ENCODE measurements at regions not wholly inside any gene's neighbourhood (a gene's known extent, or its start where the extent isn't known, plus 50 kb on each side); places are given as distances from the start of the nearest gene placed in this dataset.

DNA sequence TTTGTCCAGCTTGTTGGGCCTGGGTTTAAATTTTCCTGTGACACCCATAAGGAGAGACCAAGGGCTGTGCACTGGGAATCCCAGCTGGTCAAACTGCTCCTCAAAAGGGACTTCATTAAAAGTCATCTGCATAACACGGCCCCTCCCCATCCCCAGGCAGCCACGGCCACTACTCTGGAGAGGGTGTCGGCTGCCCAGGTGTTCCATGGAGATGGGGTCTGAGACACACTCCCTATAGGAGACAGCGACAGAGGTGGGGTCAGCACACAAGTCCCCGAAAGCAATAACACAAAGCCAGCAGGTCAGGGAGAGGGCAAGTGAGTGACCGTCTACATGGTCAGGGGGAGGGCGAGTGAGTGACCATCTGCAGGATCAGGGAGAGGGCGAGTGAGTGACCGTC is 75.6 kb upstream of the BCL11B start:
- no peaks in the 10 kb centered on the region for H3K9me2 ChIP-seq (replicated peaks; ENCODE audit: insufficient read depth, low read length)
- H3K36me3 ChIP-seq (ENCODE audit: insufficient read depth, low read length) = no peaks in the 10 kb centered on the region
- no peaks in the 10 kb centered on the region for H3K4me1 ChIP-seq (ENCODE audit: low read length)
- H3K4me2 ChIP-seq (ENCODE audit: low read depth, low read length, poor library complexity, severe bottlenecking) = no peak overlapping the region
- H3K9me3 ChIP-seq (ENCODE audit: low read length) = no peaks in the 10 kb centered on the region
- H4K20me1 ChIP-seq (ENCODE audit: insufficient read depth, low read depth, low read length) = no peaks in the 10 kb centered on the region
- H3K79me2 ChIP-seq (ENCODE audit: low read length) = no peaks in the 10 kb centered on the region
- no peak for DNase-seq
- H3K27ac ChIP-seq (ENCODE audit: low read length) = no peak overlapping the region
- H3K4me3 ChIP-seq (ENCODE audit: low read length) = no peak overlapping the region
- H2AFZ ChIP-seq (ENCODE audit: low read length) = no peak overlapping the region
- H3K27me3 ChIP-seq (ENCODE audit: low read length) = no peaks in the 10 kb centered on the region
- no peak overlapping the region for H3K9ac ChIP-seq (ENCODE audit: low read length)

DNA sequence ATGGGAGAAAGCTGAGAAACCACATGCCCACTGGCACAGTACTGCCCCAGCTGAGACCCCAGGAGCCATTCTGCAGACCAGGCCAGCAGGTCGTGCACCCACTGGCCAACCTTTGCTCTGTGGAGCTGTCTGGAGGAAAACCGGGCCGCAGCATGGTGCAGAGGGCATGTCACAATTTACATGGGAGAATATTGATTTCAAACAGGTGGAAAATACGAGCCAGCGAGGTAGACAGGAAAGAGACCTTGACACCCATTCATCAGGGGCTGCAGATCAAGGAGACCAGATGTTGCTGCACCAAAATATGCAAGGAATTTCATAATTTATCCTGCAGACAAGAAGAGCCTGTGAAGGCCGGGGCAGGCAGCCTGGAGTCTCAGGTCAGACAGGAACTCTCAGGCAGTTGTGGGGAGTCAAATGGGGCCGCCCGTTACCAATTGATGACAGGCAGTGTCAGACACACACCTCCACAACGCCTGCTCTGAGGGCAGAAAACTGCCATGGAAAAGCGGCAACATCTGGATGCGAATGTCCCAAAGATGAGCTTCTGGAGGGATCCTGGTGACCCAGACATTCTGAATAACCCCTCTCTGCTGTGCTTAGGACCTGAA is 74.6 kb upstream of the BCL11B start:
- H3K79me2 ChIP-seq (ENCODE audit: low read length) = no peaks in the 10 kb centered on the region
- no peaks in the 10 kb centered on the region for H3K27me3 ChIP-seq (ENCODE audit: low read length)
- H3K9me3 ChIP-seq (ENCODE audit: low read length) = no peaks in the 10 kb centered on the region
- H3K4me2 ChIP-seq (ENCODE audit: low read depth, low read length, poor library complexity, severe bottlenecking) = no peak overlapping the region
- no peak overlapping the region for H3K4me3 ChIP-seq (ENCODE audit: low read length)
- H3K27ac ChIP-seq (ENCODE audit: low read length) = no peak overlapping the region
- no peaks in the 10 kb centered on the region for H3K36me3 ChIP-seq (ENCODE audit: insufficient read depth, low read length)
- no peaks in the 10 kb centered on the region for H4K20me1 ChIP-seq (ENCODE audit: insufficient read depth, low read depth, low read length)
- H3K9me2 ChIP-seq (replicated peaks; ENCODE audit: insufficient read depth, low read length) = no peaks in the 10 kb centered on the region
- DNase-seq = no peak
- no peak overlapping the region for H2AFZ ChIP-seq (ENCODE audit: low read length)
- no peak overlapping the region for H3K9ac ChIP-seq (ENCODE audit: low read length)
- H3K4me1 ChIP-seq (ENCODE audit: low read length) = no peaks in the 10 kb centered on the region

DNA sequence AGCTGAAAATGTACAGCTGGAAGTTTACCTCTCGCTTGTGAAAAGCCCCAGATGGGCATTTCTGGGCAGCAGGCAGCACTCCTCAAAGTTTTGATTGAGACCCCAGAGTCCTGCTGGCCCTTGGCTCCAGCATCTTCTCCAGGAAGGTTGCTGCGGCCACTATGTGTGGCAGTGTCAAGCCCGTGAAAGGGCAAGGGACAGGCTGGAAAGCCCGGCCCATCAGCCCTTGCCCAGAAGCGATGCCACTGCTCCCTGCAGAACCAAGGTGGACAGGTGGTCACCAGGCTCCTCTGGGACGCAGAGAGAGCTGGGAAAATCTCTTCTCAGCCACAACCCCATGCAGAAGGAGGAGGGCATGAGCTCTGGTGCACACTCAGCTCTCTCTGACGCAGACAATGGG is 73.5 kb upstream of the BCL11B start:
- no peaks in the 10 kb centered on the region for H3K79me2 ChIP-seq (ENCODE audit: low read length)
- DNase-seq = no peak
- H3K4me3 ChIP-seq (ENCODE audit: low read length) = no peak overlapping the region
- no peaks in the 10 kb centered on the region for H3K4me1 ChIP-seq (ENCODE audit: low read length)
- H3K9me2 ChIP-seq (replicated peaks; ENCODE audit: insufficient read depth, low read length) = no peaks in the 10 kb centered on the region
- no peaks in the 10 kb centered on the region for H3K27me3 ChIP-seq (ENCODE audit: low read length)
- no peaks in the 10 kb centered on the region for H4K20me1 ChIP-seq (ENCODE audit: insufficient read depth, low read depth, low read length)
- H3K9ac ChIP-seq (ENCODE audit: low read length) = no peak overlapping the region
- H3K36me3 ChIP-seq (ENCODE audit: insufficient read depth, low read length) = no peaks in the 10 kb centered on the region
- H3K9me3 ChIP-seq (ENCODE audit: low read length) = no peaks in the 10 kb centered on the region
- no peak overlapping the region for H2AFZ ChIP-seq (ENCODE audit: low read length)
- no peak overlapping the region for H3K27ac ChIP-seq (ENCODE audit: low read length)
- H3K4me2 ChIP-seq (ENCODE audit: low read depth, low read length, poor library complexity, severe bottlenecking) = no peak overlapping the region

DNA sequence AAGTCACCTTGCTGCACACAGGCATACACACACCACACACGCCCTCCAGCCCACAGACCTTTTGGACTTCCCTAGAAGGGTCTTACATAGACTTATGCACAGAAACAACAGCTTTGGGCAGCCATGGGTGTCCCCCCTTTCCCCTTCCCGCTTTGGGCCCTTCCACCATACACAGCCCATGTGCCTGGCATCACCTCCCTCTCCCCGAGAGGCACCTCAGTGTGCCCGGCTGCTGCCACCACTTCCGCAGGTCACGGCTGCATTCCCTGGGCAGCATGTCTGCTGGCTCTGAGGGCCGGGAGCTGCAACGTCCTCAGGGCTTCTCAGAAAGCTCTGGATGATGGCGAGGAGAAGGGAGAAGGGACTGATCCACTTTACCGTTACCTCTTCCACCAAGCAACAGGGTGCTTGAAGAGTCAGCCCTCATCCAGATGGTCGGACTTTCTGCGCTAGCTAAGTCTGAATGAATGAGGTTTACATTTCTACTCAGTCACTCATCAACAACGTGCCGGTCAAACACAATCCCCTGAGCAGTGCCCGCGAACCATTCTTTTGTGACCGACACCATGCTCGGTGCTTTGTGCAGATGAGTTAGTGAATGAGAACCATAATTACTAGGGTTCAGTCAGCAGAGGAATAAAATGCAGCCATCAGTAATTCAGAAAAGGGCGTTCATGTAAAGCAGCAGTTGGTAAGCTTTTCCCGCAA is 72.2 kb upstream of the BCL11B start:
- Histone ChIP-seq H3K9me2 (replicated peaks; ENCODE audit: insufficient read depth, low read length) (no peaks in the 10 kb centered on the region), H4K20me1 (ENCODE audit: insufficient read depth, low read depth, low read length) (no peaks in the 10 kb centered on the region), H3K4me2 (ENCODE audit: low read depth, low read length, poor library complexity, severe bottlenecking) (no peak overlapping the region), H3K4me1 (ENCODE audit: low read length) (no peaks in the 10 kb centered on the region), H3K9me3 (ENCODE audit: low read length) (no peaks in the 10 kb centered on the region), H3K9ac (ENCODE audit: low read length) (no peak overlapping the region), H3K27me3 (ENCODE audit: low read length) (0 out of 2 replicates have a peak, but pooled peaks cover 5% of the 10 kb centered on the region), H3K36me3 (ENCODE audit: insufficient read depth, low read length) (no peaks in the 10 kb centered on the region), H3K79me2 (ENCODE audit: low read length) (no peaks in the 10 kb centered on the region), H3K4me3 (ENCODE audit: low read length) (no peak overlapping the region), H2AFZ (ENCODE audit: low read length) (no peak overlapping the region), H3K27ac (ENCODE audit: low read length) (no peak overlapping the region)
- no peak for DNase-seq

DNA sequence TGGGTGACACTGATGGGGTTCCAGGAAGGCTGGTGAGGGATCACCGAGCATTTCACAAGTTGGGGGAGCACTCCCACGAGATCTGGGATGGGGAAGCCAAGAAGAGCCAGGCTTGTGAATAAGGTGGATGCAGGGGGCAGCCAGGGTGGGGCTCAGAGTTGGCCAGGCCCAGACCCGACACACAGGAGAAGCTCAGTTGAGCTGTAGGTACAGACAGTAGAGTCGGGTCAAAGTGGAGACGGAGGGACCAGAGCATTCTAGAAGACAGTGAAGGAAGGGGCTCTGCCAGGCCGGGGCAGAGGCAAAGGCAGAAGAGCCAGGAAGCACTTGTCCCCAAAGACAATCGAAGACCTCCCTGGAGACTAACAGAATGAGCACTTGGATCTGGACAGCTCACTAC is 70.9 kb upstream of the BCL11B start:
- H3K27ac ChIP-seq (ENCODE audit: low read length) = no peak overlapping the region
- no peaks in the 10 kb centered on the region for H3K4me1 ChIP-seq (ENCODE audit: low read length)
- peaks cover 8% of the 10 kb centered on the region for H3K27me3 ChIP-seq (ENCODE audit: low read length)
- H3K36me3 ChIP-seq (ENCODE audit: insufficient read depth, low read length) = no peaks in the 10 kb centered on the region
- H3K9me3 ChIP-seq (ENCODE audit: low read length) = no peaks in the 10 kb centered on the region
- H3K4me2 ChIP-seq (ENCODE audit: low read depth, low read length, poor library complexity, severe bottlenecking) = no peak overlapping the region
- H2AFZ ChIP-seq (ENCODE audit: low read length) = no peak overlapping the region
- no peak overlapping the region for H3K9ac ChIP-seq (ENCODE audit: low read length)
- no peak for DNase-seq
- no peaks in the 10 kb centered on the region for H4K20me1 ChIP-seq (ENCODE audit: insufficient read depth, low read depth, low read length)
- no peaks in the 10 kb centered on the region for H3K79me2 ChIP-seq (ENCODE audit: low read length)
- H3K4me3 ChIP-seq (ENCODE audit: low read length) = no peak overlapping the region
- no peaks in the 10 kb centered on the region for H3K9me2 ChIP-seq (replicated peaks; ENCODE audit: insufficient read depth, low read length)

DNA sequence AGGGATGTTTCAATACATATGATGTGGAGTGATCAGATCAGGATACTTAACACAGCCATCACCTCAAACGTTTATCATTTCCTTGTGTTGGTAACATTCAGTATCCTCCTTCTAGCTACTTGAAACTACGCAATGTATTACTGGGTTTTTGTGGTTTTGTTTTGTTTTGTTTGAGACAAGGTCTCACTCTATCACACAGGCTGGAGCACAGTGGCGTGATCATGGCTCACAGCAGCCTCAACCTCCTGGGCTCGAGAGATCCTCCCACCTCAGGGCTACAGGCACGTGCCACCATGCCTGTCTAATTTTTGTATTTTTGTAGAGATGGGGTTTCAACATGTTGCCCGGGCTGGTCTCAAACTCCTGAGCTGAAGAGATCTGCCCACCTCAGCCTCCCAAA is 70.2 kb upstream of the BCL11B start:
- no peaks in the 10 kb centered on the region for H3K9me3 ChIP-seq (ENCODE audit: low read length)
- no peaks in the 10 kb centered on the region for H3K4me1 ChIP-seq (ENCODE audit: low read length)
- no peak overlapping the region for H3K9ac ChIP-seq (ENCODE audit: low read length)
- H3K4me3 ChIP-seq (ENCODE audit: low read length) = no peak overlapping the region
- no peak overlapping the region for H3K27ac ChIP-seq (ENCODE audit: low read length)
- no peak overlapping the region for H2AFZ ChIP-seq (ENCODE audit: low read length)
- no peak overlapping the region for H3K4me2 ChIP-seq (ENCODE audit: low read depth, low read length, poor library complexity, severe bottlenecking)
- H3K79me2 ChIP-seq (ENCODE audit: low read length) = no peaks in the 10 kb centered on the region
- peaks cover 8% of the 10 kb centered on the region for H3K27me3 ChIP-seq (ENCODE audit: low read length)
- no peaks in the 10 kb centered on the region for H4K20me1 ChIP-seq (ENCODE audit: insufficient read depth, low read depth, low read length)
- H3K9me2 ChIP-seq (replicated peaks; ENCODE audit: insufficient read depth, low read length) = no peaks in the 10 kb centered on the region
- H3K36me3 ChIP-seq (ENCODE audit: insufficient read depth, low read length) = no peaks in the 10 kb centered on the region
- no peak for DNase-seq

DNA sequence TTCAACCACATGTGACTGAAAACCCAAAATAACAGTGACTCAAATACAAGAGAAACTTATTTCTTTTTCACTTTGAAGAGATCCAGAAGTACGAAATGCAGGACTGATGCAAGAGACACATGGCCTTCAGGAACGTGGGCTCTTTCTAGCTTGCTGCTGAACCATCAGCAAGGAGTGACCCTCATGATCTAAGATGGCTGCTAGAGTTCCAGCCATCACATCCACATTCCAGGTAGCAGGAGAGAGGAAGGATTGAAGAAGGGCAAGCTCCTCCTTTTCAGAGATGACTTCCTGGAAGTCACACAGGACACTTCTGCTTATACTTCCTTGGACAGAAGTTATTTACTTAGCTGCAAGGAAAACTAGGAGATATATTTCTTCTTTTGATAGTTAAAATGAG is 67.6 kb upstream of the BCL11B start:
- Histone ChIP-seq H3K27ac (ENCODE audit: low read length) (no peak overlapping the region), H3K9ac (ENCODE audit: low read length) (no peak overlapping the region)

DNA sequence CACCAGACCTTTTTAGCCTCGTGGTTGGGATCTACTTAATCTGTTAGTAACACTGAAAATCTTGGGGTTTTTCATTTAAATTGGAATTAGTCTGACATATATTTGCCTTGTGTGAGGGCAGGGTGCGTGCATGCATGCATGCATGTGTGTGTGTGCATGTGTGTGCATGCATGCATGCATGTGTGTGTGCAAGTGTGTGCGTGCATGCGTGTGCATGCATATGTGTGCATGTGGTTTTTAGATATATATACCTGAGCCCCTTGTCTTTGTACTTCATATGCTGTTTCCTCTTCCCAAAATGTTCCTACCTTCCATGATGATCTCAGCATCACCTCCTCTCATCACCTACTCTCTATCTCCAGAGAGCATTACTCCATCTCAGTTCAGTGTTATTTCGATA is 66.3 kb upstream of the BCL11B start:
- Histone ChIP-seq H3K36me3 (ENCODE audit: insufficient read depth, low read length) (no peaks in the 10 kb centered on the region), H3K4me3 (ENCODE audit: low read length) (no peak overlapping the region), H3K4me1 (ENCODE audit: low read length) (no peaks in the 10 kb centered on the region), H3K79me2 (ENCODE audit: low read length) (no peaks in the 10 kb centered on the region), H4K20me1 (ENCODE audit: insufficient read depth, low read depth, low read length) (no peaks in the 10 kb centered on the region), H3K27ac (ENCODE audit: low read length) (no peak overlapping the region), H3K9me3 (ENCODE audit: low read length) (no peaks in the 10 kb centered on the region), H3K4me2 (ENCODE audit: low read depth, low read length, poor library complexity, severe bottlenecking) (no peak overlapping the region), H3K9ac (ENCODE audit: low read length) (no peak overlapping the region), H2AFZ (ENCODE audit: low read length) (no peak overlapping the region), H3K27me3 (ENCODE audit: low read length) (peaks cover 8% of the 10 kb centered on the region), H3K9me2 (replicated peaks; ENCODE audit: insufficient read depth, low read length) (no peaks in the 10 kb centered on the region)
- DNase-seq = no peak

More for the DNA sequence above, 67.6 kb upstream of the BCL11B start:
- Histone ChIP-seq H3K79me2 (ENCODE audit: low read length) (no peaks in the 10 kb centered on the region), H4K20me1 (ENCODE audit: insufficient read depth, low read depth, low read length) (no peaks in the 10 kb centered on the region), H3K36me3 (ENCODE audit: insufficient read depth, low read length) (no peaks in the 10 kb centered on the region), H3K27me3 (ENCODE audit: low read length) (peaks cover 8% of the 10 kb centered on the region), H3K4me1 (ENCODE audit: low read length) (no peaks in the 10 kb centered on the region), H2AFZ (ENCODE audit: low read length) (no peak overlapping the region), H3K9me2 (replicated peaks; ENCODE audit: insufficient read depth, low read length) (no peaks in the 10 kb centered on the region), H3K4me3 (ENCODE audit: low read length) (no peak overlapping the region), H3K4me2 (ENCODE audit: low read depth, low read length, poor library complexity, severe bottlenecking) (no peak overlapping the region), H3K9me3 (ENCODE audit: low read length) (no peaks in the 10 kb centered on the region)
- DNase-seq = no peak

All from Karpas-422 (cell line).